Heart right ventricle (tissue), 16 donors: ENCODE measurements at regions not wholly inside any gene's neighbourhood (a gene's known extent, or its start where the extent isn't known, plus 50 kb on each side); places are given as distances from the start of the nearest gene placed in this dataset.
"Not testable (repeated sequence)": the region's sequence is repeated elsewhere in the genome, so short reads cannot be mapped to it uniquely, and the experiment has no call there.

Experiments
- ATAC-seq, 8 donors: fragments of 200-7000 bp; cut with Tn5 transposase; one replicate each; pipeline ENCODE4 v1.9.1; 2020; ENCODE audit warnings: mild to moderate bottlenecking in 8 of 8, moderate library complexity in 8 of 8, moderate number of reproducible peaks in 1 of 8
- DNase-seq, 2 donors: peaks; one replicate each; pipeline ENCODE4 v3.0.0-alpha.2; 2020
- H3K27ac ChIP-seq, 10 donors: fragments of 200-600 bp; sonication (generic) in 2 of 10; one replicate each; pipeline versions ENCODE4 v1.5.0 to v1.8.0; 2020 to 2022; ENCODE audit warnings: mild to moderate bottlenecking in 3 of 10
- H3K27me3 ChIP-seq, 7 donors: fragments of 200-600 bp; one replicate each; pipeline ENCODE4 v1.8.0; 2021 to 2022; ENCODE audit warnings: mild to moderate bottlenecking in 2 of 7
- H3K36me3 ChIP-seq, 9 donors: fragments of 200-600 bp; sonication (generic) in 1 of 9; one replicate each; pipeline versions ENCODE4 v1.5.0 to v1.8.0; 2020 to 2022; ENCODE audit warnings: mild to moderate bottlenecking in 2 of 9
- H3K4me1 ChIP-seq, 9 donors: fragments of 200-600 bp; sonication (generic) in 1 of 9; one replicate each; pipeline versions ENCODE4 v1.5.0 to v1.8.0; 2020 to 2022; ENCODE audit warnings: mild to moderate bottlenecking in 4 of 9
- H3K4me3 ChIP-seq, 10 donors: fragments of 200-600 bp; sonication (generic) in 2 of 10; one replicate each; pipeline versions ENCODE4 v1.5.0 to v1.8.0; 2020 to 2022; ENCODE audit warnings: mild to moderate bottlenecking in 7 of 10, moderate library complexity in 2 of 10
- H3K9me3 ChIP-seq, 11 donors: fragments of 200-600 bp in 10 of 11; sonication (generic) in 2 of 11; one replicate each; pipeline versions ENCODE4 v1.5.0 to v1.8.0; 2013 to 2022; ENCODE audit warnings: mild to moderate bottlenecking in 2 of 11, control low read depth in 1 of 11, moderate library complexity in 1 of 11
- WGBS, 2 donors: extraction: QIAGEN DNeasy Blood & Tissue Kit; methylation state at CpG; one replicate each; pipeline ENCODE4 v1.1.7; 2013; ENCODE audit warnings: inconsistent platforms in 1 of 2; 5-methylcytosine and 5-hydroxymethylcytosine counted together
- intact Hi-C, 10 donors: fragments of 100-400 bp; cut with DNase I; formaldehyde crosslinking; loops; one replicate each; pipeline versions ENCODE4 v1.11.1 to v1.14.2; 2022
- donor health status: Arrhythmogenic right ventricular cardiomyopathy.
- donor health status: ischemic (EF 13 %, LVEDD 7.1; RV severe dilation, severe dysfunction).
- donor health status: healthy with polysubstance abuse.
- donor health status: DM: no; HTN: yes; CAD: no.
- donor health status: DM: no; HTN: no; CAD: no.
- donor health status: ischemic (EF 25% LVEDD 6.9; RV normal size, moderate dysfunction).
- donor health status: ischemic (EF 25% LVEDD 5.7; RV mildly dilated, moderate dysfunction).
- donor health status: healthy.
- donor health status: DM: yes; HTN: yes; CAD: no.
- donor health status: Ischemic cardiomyopathy.
- donor health status: ischemic (EF 35%, LVEDD 5.7; RV mildly dilated, moderate dysfunction).
- donor health status: nonischemic (EF 11% LVEDD 7.7; RV severe dilation, severe dysfunction).
- donor health status: DM: yes; HTN: yes; CAD: no.
- donor health status: PGD.
- donor health status: ischemic (EF 29% LVEDD 5.4; RV normal size, mild dysfunction).
- donor health status: nonischemic (EF 23%, LVEDD 6.1; RV moderate dilation, normal function).

- H3K36me3 ChIP-seq, intact Hi-C loops, ATAC-seq, H3K4me3 ChIP-seq, H3K27ac ChIP-seq, H3K4me1 ChIP-seq, DNase-seq, H3K9me3 ChIP-seq, H3K27me3 ChIP-seq: not testable (repeated sequence)
- WGBS, 2 donors = no CpG with 5 or more reads among the region's 5 CpGs
Measured at GRCh38 chrY:17827155-17827554, 52.9 kb downstream of the CDY2B start.

DNA sequence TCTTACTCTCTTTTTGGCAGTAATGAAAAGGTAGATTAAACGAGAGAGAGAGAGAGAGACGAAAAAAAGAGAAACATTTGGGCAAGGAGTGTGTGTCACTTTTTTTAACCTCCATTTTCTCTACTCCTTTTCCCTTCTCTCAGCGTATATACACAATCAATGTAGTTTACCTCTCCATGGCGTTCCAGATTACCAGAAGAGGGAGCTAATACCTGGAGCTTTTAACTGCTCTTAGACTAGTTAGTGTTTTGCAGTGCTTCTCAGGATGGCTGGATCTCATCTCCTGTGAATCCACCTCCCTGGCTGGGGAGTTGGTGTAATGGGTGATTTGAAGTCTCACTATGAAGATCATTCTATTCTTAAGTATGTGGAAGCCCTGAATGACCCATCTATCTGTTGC, 60.3 kb downstream of the CDY2B start:
- H3K27me3 ChIP-seq, intact Hi-C loops, DNase-seq, ATAC-seq, H3K9me3 ChIP-seq, H3K27ac ChIP-seq, H3K36me3 ChIP-seq, H3K4me1 ChIP-seq, H3K4me3 ChIP-seq: not testable (repeated sequence)
- no CpG with 5 or more reads among the region's 4 CpGs for WGBS, 2 donors

GRCh38 chrY:17819025-17819646, 60.9 kb downstream of the CDY2B start:
- H3K27me3 ChIP-seq, DNase-seq, H3K9me3 ChIP-seq, H3K4me3 ChIP-seq, ATAC-seq, H3K4me1 ChIP-seq, H3K27ac ChIP-seq, intact Hi-C loops, H3K36me3 ChIP-seq: not testable (repeated sequence)
- no CpG with 5 or more reads among the region's 3 CpGs for WGBS, 2 donors

- H3K27me3 ChIP-seq, DNase-seq, H3K4me3 ChIP-seq, H3K27ac ChIP-seq, ATAC-seq, H3K9me3 ChIP-seq, H3K36me3 ChIP-seq, H3K4me1 ChIP-seq, intact Hi-C loops: not testable (repeated sequence)
- WGBS, 2 donors = no CpG with 5 or more reads among the region's 6 CpGs
Measured at GRCh38 chrY:17817076-17818068, 62.6 kb downstream of the CDY2B start.

DNA sequence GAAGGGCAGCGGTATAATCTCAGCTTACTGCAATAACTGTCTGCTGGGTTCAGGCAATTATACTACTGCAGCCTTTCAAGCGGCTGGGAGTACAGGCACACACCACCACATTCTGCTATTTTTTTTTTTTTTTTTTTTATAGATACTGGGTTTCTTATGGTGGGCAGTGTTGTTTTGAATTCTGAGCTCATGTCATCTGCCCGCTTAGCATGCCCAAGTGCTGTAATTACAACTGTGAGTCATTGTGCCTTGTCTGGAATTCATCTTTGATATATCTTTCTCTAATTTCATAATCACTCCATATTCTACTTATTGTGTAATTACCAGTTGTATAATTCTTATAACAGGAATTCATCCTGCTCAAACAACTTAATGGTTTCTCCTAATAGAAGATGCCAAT, 67.4 kb downstream of the CDY2B start:
- H3K27ac ChIP-seq, H3K36me3 ChIP-seq, H3K4me3 ChIP-seq, ATAC-seq, H3K27me3 ChIP-seq, H3K9me3 ChIP-seq, H3K4me1 ChIP-seq, DNase-seq, intact Hi-C loops: not testable (repeated sequence)
- WGBS, 2 donors = no CpG with 5 or more reads among the region's 3 CpGs

- ATAC-seq, H3K4me1 ChIP-seq, H3K36me3 ChIP-seq, intact Hi-C loops, H3K4me3 ChIP-seq, H3K27ac ChIP-seq, H3K9me3 ChIP-seq, H3K27me3 ChIP-seq, DNase-seq: not testable (repeated sequence)
- no CpG with 5 or more reads among the region's 2 CpGs for WGBS, 2 donors
Measured at GRCh38 chrY:17799915-17800314, 80.1 kb downstream of the CDY2B start.

DNA sequence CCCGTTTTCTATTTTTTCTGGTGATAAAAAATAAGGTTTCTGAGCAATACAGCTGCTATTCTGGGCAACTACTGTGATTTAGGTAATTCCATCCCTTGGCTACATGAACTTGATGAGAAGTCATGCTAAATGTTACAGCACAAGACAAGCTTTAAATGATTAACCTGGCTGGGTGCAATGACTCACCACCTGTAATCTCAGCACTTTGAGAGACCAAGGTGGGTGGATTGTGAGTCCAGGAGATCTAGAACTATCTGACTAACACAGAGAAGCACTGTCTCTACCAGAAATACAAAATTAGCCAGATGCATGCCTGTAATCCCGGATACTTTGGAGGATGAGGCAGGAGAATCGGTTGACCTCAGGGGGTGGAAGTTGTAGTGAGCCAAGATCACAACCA, 92.8 kb downstream of the CDY2B start:
- H3K27me3 ChIP-seq, ATAC-seq, intact Hi-C loops: not testable (repeated sequence)

GRCh38 chrY:17766000-17766699, 113.9 kb downstream of the CDY2B start:
- H3K9me3 ChIP-seq, H3K27me3 ChIP-seq, DNase-seq, intact Hi-C loops, ATAC-seq, H3K4me1 ChIP-seq, H3K27ac ChIP-seq, H3K36me3 ChIP-seq, H3K4me3 ChIP-seq: not testable (repeated sequence)
- no CpG with 5 or more reads among the region's 6 CpGs for WGBS, 2 donors

More for the DNA sequence above, 92.8 kb downstream of the CDY2B start:
- H3K9me3 ChIP-seq, H3K4me1 ChIP-seq, H3K27ac ChIP-seq, DNase-seq, H3K4me3 ChIP-seq, H3K36me3 ChIP-seq: not testable (repeated sequence)
- WGBS, 2 donors = no CpG with 5 or more reads among the region's 3 CpGs

- H3K36me3 ChIP-seq, H3K27me3 ChIP-seq, ATAC-seq, H3K4me1 ChIP-seq, H3K9me3 ChIP-seq, intact Hi-C loops, H3K27ac ChIP-seq, H3K4me3 ChIP-seq, DNase-seq: not testable (repeated sequence)
Measured at GRCh38 chrY:17759213-17759612, 120.8 kb downstream of the CDY2B start.

DNA sequence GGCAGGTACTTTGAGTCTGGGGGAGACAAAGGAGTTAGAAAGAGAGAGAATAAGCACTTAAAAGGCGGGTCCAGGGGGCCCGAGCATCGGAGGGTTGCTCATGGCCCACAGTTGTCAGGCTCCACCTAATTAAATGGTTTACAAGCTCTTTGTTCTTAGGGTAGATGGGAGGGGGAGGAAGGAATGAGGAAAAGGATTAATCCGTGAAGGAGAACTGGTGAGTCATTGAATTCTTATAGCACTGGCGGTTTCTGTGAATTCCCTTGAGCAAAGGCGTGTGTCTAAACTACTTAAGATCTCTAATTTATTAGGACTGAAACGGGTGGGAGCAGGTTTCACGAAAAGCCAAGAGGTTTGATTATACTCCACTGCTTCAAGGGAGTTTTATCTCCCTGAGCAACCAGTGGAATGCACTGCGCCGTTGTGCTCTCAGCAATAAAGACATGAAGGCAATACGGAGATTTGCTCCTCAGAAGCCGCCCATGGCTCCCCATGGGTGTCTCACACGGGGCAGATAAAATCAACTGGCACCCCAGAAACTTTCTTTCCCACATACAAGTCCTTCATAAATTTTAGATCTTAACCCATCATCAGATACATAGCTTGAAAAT, 127.0 kb downstream of the CDY2B start:
- H3K4me1 ChIP-seq, intact Hi-C loops, H3K36me3 ChIP-seq, H3K27ac ChIP-seq, DNase-seq, H3K27me3 ChIP-seq, H3K4me3 ChIP-seq, H3K9me3 ChIP-seq, ATAC-seq: not testable (repeated sequence)
- no CpG with 5 or more reads among the region's 13 CpGs for WGBS, 2 donors

- H3K27me3 ChIP-seq, ATAC-seq, intact Hi-C loops, H3K9me3 ChIP-seq, DNase-seq, H3K27ac ChIP-seq, H3K36me3 ChIP-seq, H3K4me1 ChIP-seq, H3K4me3 ChIP-seq: not testable (repeated sequence)
- WGBS, 2 donors = no CpG with 5 or more reads among the region's 2 CpGs
Measured at GRCh38 chrY:17739852-17740251, 140.2 kb downstream of the CDY2B start.
